ENCODE measurements at regions not wholly inside any gene's neighbourhood (a gene's known extent, or its start where the extent isn't known, plus 50 kb on each side); places are given as distances from the start of the nearest gene placed in this dataset.

DNA sequence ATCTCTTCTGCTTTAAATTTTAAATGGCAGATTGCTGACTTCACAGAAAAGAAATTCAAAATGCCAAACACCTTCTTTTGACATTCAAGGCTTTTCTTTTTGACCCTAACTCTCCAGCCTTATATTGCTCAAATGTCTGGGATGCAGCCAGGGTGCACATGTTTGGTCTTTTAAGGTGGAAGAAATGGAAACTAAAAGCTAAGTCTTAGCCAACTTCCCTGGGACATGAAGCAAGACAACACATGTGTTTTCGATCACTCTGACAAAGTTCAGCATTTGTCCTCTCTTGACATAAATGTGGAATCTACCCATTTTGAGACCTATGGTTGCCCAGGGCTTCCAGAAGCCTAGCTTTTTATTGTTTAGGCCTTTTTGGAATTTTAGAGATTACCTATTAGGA lies 161.6 kb downstream of the RDH14 start:
- intact Hi-C loops (cut with micrococcal nuclease) (no loop called here), dilution Hi-C loops (cut with MboI; ENCODE audit: extremely low pct_ligation_motif_present, low sequenced_read_pairs) (no loop called here)
- no peak overlapping the region for H3K4me3 ChIP-seq (replicated peaks in 1 of 3; ENCODE audit: insufficient read depth in 1 of 3, low read depth in 1 of 3, low read length in 3 of 3)
- H4K20me1 ChIP-seq (replicated peaks; ENCODE audit: control insufficient read depth, extremely low read depth, insufficient read depth, low read length) = no peaks in the 10 kb centered on the region
- no peak overlapping the region for H3K27ac ChIP-seq (ENCODE audit: insufficient read depth, low read depth, low read length)
- no peak overlapping the region for H3K9ac ChIP-seq (replicated peaks; ENCODE audit: extremely low read depth, insufficient read depth, low read length)
- FAIRE-seq = no peak
- H3K4me1 ChIP-seq (ENCODE audit: control insufficient read depth, extremely low read depth, insufficient read depth, low read length) = no peaks in the 10 kb centered on the region
- H3K9me1 ChIP-seq (replicated peaks; ENCODE audit: control insufficient read depth, extremely low read depth, insufficient read depth, low read length) = no peaks in the 10 kb centered on the region
- DNase-seq (ENCODE audit: low read depth, low spot score) = no peak
- H3K27me3 ChIP-seq (ENCODE audit: control insufficient read depth in 2 of 2, insufficient read depth in 2 of 2, low read length in 2 of 2) = no peaks in the 10 kb centered on the region
- TF ChIP-seq JUN (IDR thresholded peaks at IDR 0.05; ENCODE audit: borderline replicate concordance, insufficient read depth, insufficient read length, low read depth) (no peak), FOS (IDR thresholded peaks at IDR 0.05; ENCODE audit: borderline replicate concordance, insufficient read depth, low read length) (no peak), EZH2 (IDR thresholded peaks at IDR 0.05; ENCODE audit: borderline replicate concordance, low read depth, low read length, severe bottlenecking) (no peak), POLR2AphosphoS5 (IDR thresholded peaks at IDR 0.05; ENCODE audit: insufficient read depth, low read depth, low read length) (no peak), GATA2 (IDR thresholded peaks at IDR 0.05; ENCODE audit: insufficient read depth, insufficient read length, low read depth, low read length) (no peak), POLR2A (IDR thresholded peaks at IDR 0.05; ENCODE audit: low read depth, low read length) (no peak)
- TF ChIP-seq, protein P1, sequence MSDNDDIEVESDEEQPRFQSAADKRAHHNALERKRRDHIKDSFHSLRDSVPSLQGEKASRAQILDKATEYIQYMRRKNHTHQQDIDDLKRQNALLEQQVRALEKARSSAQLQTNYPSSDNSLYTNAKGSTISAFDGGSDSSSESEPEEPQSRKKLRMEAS (IDR thresholded peaks at IDR 0.05; ENCODE audit: insufficient read depth, insufficient read length) = no peak
- TF ChIP-seq, protein P2, sequence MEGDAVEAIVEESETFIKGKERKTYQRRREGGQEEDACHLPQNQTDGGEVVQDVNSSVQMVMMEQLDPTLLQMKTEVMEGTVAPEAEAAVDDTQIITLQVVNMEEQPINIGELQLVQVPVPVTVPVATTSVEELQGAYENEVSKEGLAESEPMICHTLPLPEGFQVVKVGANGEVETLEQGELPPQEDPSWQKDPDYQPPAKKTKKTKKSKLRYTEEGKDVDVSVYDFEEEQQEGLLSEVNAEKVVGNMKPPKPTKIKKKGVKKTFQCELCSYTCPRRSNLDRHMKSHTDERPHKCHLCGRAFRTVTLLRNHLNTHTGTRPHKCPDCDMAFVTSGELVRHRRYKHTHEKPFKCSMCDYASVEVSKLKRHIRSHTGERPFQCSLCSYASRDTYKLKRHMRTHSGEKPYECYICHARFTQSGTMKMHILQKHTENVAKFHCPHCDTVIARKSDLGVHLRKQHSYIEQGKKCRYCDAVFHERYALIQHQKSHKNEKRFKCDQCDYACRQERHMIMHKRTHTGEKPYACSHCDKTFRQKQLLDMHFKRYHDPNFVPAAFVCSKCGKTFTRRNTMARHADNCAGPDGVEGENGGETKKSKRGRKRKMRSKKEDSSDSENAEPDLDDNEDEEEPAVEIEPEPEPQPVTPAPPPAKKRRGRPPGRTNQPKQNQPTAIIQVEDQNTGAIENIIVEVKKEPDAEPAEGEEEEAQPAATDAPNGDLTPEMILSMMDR (IDR thresholded peaks at IDR 0.05; ENCODE audit: extremely low read depth in 1 of 2, insufficient read depth in 1 of 2, low read depth in 1 of 2, low read length in 2 of 2) = no peak
- H3K9me3 ChIP-seq (replicated peaks; ENCODE audit: control insufficient read depth, insufficient read depth, low read length) = no peaks in the 10 kb centered on the region
- H3K4me2 ChIP-seq (ENCODE audit: insufficient read depth, low read length) = no peak overlapping the region
- POLR2A ChIA-PET = no interaction called here
- H3K79me2 ChIP-seq (ENCODE audit: control insufficient read depth, insufficient read depth, low read length) = no peaks in the 10 kb centered on the region
- CTCF ChIA-PET = no interaction called here
- H3K36me3 ChIP-seq (ENCODE audit: control insufficient read depth in 2 of 2, extremely low read depth in 1 of 2, insufficient read depth in 2 of 2, low read length in 2 of 2) = no peaks in the 10 kb centered on the region
- BruUV-seq (replicated peaks) = no TSS peak
- H2AFZ ChIP-seq (ENCODE audit: low read depth, low read length) = no peak overlapping the region

Measured in endothelial cell of umbilical vein (primary cell).